ENCODE measurements at regions not wholly inside any gene's neighbourhood (a gene's known extent, or its start where the extent isn't known, plus 50 kb on each side); places are given as distances from the start of the nearest gene placed in this dataset.

DNA sequence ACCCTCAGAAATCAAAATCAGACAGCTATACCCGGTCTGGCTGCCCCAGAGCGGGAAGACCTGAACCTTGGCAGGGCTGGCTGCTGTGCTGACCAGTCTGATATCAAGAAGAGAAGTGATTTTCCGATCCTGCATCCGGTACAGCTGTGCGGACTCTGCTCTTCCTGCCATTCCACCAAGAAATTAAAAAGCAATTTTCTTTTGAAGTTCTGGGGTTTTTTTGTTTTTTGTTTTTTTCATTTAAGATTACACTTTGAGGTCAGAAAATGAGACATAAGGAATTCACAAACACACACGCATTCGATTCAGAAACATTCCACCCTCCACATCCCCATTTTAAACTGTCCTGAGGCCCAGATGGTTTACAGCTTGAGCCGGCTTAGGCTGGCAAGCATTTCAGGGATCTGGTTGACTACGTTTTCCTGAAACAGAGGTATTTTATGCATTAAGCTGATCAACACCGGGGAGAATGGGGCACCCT, 156.5 kb downstream of the COL6A3 start:
- TF ChIP-seq CTCF (IDR thresholded peaks at IDR 0.05) (no peak), POLR2A (IDR thresholded peaks at IDR 0.05) (no peak)
